ENCODE measurements at regions not wholly inside any gene's neighbourhood (a gene's known extent, or its start where the extent isn't known, plus 50 kb on each side); places are given as distances from the start of the nearest gene placed in this dataset.

DNA sequence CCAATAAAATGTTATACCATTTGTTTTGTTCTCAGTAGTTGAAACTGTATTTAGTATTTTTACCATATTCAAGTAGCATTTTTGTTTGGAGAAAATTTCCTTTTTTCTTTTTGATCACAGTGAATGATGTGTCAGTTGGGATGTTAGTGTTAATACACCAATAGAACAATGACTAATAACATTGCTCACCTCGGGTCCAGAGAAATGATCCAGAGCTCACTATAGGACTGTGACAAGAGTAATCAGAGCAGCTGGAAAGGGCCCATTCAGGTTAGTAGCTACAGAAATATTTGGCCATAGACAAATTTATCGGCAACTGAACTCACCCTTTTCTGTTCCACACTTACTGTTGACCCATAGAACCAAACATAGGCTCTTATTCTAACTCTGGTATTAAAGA, 989.2 kb downstream of the TLE4 start:
- H3K27ac ChIP-seq: no peak overlapping the region
- TF ChIP-seq, protein P1, sequence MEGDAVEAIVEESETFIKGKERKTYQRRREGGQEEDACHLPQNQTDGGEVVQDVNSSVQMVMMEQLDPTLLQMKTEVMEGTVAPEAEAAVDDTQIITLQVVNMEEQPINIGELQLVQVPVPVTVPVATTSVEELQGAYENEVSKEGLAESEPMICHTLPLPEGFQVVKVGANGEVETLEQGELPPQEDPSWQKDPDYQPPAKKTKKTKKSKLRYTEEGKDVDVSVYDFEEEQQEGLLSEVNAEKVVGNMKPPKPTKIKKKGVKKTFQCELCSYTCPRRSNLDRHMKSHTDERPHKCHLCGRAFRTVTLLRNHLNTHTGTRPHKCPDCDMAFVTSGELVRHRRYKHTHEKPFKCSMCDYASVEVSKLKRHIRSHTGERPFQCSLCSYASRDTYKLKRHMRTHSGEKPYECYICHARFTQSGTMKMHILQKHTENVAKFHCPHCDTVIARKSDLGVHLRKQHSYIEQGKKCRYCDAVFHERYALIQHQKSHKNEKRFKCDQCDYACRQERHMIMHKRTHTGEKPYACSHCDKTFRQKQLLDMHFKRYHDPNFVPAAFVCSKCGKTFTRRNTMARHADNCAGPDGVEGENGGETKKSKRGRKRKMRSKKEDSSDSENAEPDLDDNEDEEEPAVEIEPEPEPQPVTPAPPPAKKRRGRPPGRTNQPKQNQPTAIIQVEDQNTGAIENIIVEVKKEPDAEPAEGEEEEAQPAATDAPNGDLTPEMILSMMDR (conservative IDR thresholded peaks at IDR 0.05): no peak
- no peak for TF ChIP-seq ZFX (IDR thresholded peaks at IDR 0.05)

- no peak overlapping the region for H3K27ac ChIP-seq
These were observed 985.5 kb downstream of the TLE4 start for GRCh38 chr9:80557256-80557655.

DNA sequence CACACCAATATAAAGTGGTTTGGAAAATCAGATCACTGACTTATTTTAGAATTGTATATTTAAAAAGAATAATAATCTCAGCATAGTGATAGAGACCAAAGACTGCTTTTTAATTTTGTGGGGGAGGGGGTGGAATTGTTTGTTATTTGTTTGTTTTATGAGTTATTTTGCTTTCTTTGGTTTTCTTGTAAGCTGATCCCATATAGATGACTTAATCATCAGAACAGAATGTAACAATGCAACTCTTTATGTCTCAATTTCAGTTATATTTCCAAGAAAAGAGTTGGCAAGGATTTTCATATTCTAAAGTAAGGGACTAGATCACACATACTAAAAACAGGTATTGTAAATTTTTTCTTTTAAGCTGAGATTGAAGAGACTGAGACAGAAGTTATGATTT, 984.9 kb downstream of the TLE4 start:
- no peak overlapping the region for H3K27ac ChIP-seq

More at GRCh38 chr9:80557256-80557655, 985.5 kb downstream of the TLE4 start:
- TF ChIP-seq, protein P1 (conservative IDR thresholded peaks at IDR 0.05): no peak
- no peak for TF ChIP-seq ZFX (IDR thresholded peaks at IDR 0.05)

GRCh38 chr9:80555782-80556325, 984.1 kb downstream of the TLE4 start:
- TF ChIP-seq, protein P1 (conservative IDR thresholded peaks at IDR 0.05): no peak
- TF ChIP-seq ZFX (IDR thresholded peaks at IDR 0.05): no peak
- H3K27ac ChIP-seq: no peak overlapping the region

More for the DNA sequence above, 984.9 kb downstream of the TLE4 start:
- TF ChIP-seq, protein P1 (conservative IDR thresholded peaks at IDR 0.05): no peak

DNA sequence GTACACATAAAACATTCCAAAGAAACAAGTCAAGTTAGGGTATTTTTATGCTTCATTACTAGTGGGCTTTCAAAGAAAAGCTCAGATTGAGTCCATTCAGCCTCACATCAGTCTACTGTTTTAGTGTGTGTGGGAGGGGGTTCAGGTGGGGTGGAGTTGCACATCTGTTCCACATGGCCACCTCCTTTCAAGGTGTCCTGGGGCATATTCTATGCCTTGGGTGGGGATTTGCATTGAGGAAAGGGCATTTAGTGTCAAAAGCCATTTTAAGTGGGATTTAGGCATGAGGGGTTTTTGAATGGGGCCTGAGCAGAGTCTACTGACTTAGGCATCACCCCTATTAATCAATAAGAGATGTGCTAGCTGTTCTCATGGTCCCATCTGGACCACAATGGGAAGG, 983.1 kb downstream of the TLE4 start:
- no peak overlapping the region for H3K27ac ChIP-seq
- no peak for TF ChIP-seq ZFX (IDR thresholded peaks at IDR 0.05)
- TF ChIP-seq, protein P1 (conservative IDR thresholded peaks at IDR 0.05): no peak

GRCh38 chr9:80554301-80554700, 982.5 kb downstream of the TLE4 start:
- H3K27ac ChIP-seq: no peak overlapping the region
- TF ChIP-seq, protein P1 (conservative IDR thresholded peaks at IDR 0.05): no peak
- no peak for TF ChIP-seq ZFX (IDR thresholded peaks at IDR 0.05)

- H3K27ac ChIP-seq: no peak overlapping the region
- no peak for TF ChIP-seq ZFX (IDR thresholded peaks at IDR 0.05)
- TF ChIP-seq, protein P1 (conservative IDR thresholded peaks at IDR 0.05): no peak
These were observed 981.2 kb downstream of the TLE4 start for GRCh38 chr9:80552931-80553330.

All from C4-2B (cell line).